ENCODE measurements at regions not wholly inside any gene's neighbourhood (a gene's known extent, or its start where the extent isn't known, plus 50 kb on each side); places are given as distances from the start of the nearest gene placed in this dataset.
"Not testable (repeated sequence)": the region's sequence is repeated elsewhere in the genome, so short reads cannot be mapped to it uniquely, and the experiment has no call there.

- Histone ChIP-seq H3K4me1 (ENCODE audit: control insufficient read depth in 1 of 2, insufficient read depth in 2 of 2, low read length in 2 of 2) (peaks cover 0 to 4% of the 10 kb centered on the region in 2 donors), H3K27me3 (ENCODE audit: control insufficient read depth in 1 of 2, insufficient read depth in 2 of 2, low read length in 2 of 2) (no peaks in the 10 kb centered on the region), H3K27ac (ENCODE audit: low read depth, low read length) (no peak overlapping the region), H3K9me3 (ENCODE audit: control insufficient read depth in 1 of 2, low read length in 2 of 2) (no peaks in the 10 kb centered on the region), H3K9ac (ENCODE audit: low read depth in 1 of 2, low read length in 2 of 2) (no peak overlapping the region), H3K4me3 (ENCODE audit: low read depth in 1 of 2, low read length in 2 of 2) (no peak overlapping the region), H3K36me3 (ENCODE audit: control insufficient read depth in 1 of 2, insufficient read depth in 2 of 2, low read length in 2 of 2) (no peaks in the 10 kb centered on the region)
These were observed 143.7 kb upstream of the NRP1 start for GRCh38 chr10:33478089-33478674.

DNA sequence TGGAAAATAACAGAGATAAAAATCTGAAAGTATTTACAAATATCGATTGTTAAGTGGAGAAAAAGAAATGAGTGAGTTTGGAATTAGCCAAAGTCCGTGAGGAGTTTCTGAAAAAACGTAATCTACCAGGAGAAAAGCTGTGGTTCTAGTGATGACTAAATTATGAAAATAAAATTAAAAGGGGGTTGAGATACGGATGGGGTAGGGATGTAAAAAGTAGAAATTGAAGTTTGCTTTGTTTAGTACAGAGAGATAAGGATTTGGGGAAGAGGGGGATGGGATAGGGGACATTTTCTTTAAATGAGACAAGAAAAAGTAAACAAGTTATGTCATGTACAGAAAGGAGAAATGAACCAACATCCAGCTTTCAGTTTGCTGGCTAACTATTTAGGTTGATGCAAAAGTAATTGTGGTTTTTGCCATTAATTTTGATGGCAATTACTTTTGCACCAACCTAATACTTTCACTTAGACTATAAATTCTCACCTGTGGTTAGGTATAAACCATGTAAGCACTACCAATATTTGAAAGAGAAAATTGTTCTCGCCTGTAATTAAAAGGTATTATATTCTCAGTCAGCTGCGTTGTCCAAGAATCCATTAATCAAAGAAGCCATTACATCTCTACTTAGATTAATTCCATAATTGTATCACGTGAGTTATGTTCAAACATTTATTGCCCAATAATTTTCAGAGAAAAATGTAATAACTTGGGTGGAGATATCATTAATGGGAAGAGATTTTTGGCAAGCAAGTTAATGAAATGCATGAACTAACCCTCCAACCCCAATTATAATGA is 143.0 kb upstream of the NRP1 start:
- Histone ChIP-seq H3K27me3 (ENCODE audit: control insufficient read depth in 1 of 2, insufficient read depth in 2 of 2, low read length in 2 of 2) (no peaks in the 10 kb centered on the region), H3K4me1 (ENCODE audit: control insufficient read depth in 1 of 2, insufficient read depth in 2 of 2, low read length in 2 of 2) (peaks cover 0 to 4% of the 10 kb centered on the region in 2 donors), H3K9me3 (ENCODE audit: control insufficient read depth in 1 of 2, low read length in 2 of 2) (no peaks in the 10 kb centered on the region), H3K9ac (ENCODE audit: low read depth in 1 of 2, low read length in 2 of 2) (no peak overlapping the region), H3K27ac (ENCODE audit: low read depth, low read length) (no peak overlapping the region), H3K36me3 (ENCODE audit: control insufficient read depth in 1 of 2, insufficient read depth in 2 of 2, low read length in 2 of 2) (no peaks in the 10 kb centered on the region), H3K4me3 (ENCODE audit: low read depth in 1 of 2, low read length in 2 of 2) (no peak overlapping the region)

DNA sequence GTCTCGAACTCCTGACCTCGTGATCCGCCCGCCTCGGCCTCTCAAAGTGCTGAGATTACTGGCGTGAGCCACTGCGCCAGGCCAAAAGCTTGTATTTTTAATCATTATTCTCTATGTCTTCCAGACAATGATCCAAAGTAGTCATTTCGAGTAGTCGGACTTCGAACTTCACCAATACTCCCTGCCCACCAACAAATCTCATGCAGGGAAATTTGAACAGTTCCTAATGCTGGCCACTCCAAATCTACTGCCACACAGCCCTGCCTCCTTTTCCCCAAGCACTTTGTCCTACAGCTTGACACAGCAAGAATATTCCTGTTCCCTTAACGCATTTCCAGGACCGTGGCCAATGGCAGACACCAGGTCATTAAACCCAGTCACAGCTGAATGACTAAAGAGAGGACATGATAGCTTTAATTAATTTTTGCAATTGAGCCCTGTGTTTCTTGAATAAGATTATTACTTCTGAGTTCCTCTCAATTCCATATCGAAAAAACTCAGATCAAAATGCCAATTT is 142.3 kb upstream of the NRP1 start:
- Histone ChIP-seq H3K9ac (ENCODE audit: low read depth in 1 of 2, low read length in 2 of 2) (no peak overlapping the region), H3K27me3 (ENCODE audit: control insufficient read depth in 1 of 2, insufficient read depth in 2 of 2, low read length in 2 of 2) (no peaks in the 10 kb centered on the region), H3K4me1 (ENCODE audit: control insufficient read depth in 1 of 2, insufficient read depth in 2 of 2, low read length in 2 of 2) (peaks cover 0 to 4% of the 10 kb centered on the region in 2 donors), H3K36me3 (ENCODE audit: control insufficient read depth in 1 of 2, insufficient read depth in 2 of 2, low read length in 2 of 2) (no peaks in the 10 kb centered on the region), H3K27ac (ENCODE audit: low read depth, low read length) (no peak overlapping the region), H3K4me3 (ENCODE audit: low read depth in 1 of 2, low read length in 2 of 2) (no peak overlapping the region), H3K9me3 (ENCODE audit: control insufficient read depth in 1 of 2, low read length in 2 of 2) (no peaks in the 10 kb centered on the region)

DNA sequence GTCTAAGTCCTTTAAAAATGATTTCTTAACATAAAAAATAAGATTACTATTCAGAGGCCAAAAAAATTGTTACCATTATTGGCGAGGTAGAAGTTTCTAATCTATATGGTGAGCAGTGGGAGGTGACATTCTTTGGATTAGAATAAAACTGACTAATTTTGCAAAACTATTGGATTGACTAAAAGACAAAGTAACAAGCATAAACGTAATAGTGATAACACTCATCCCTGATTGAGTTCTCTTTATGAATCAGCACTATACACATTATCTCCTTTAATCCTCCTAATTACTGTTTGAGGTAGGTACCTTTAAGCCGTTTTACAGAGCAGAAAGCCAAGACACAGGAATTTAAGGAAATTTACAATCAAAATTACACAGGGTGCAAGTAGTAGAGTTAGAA is 139.2 kb upstream of the NRP1 start:
- H3K36me3 ChIP-seq (ENCODE audit: control insufficient read depth in 1 of 2, insufficient read depth in 2 of 2, low read length in 2 of 2) = no peaks in the 10 kb centered on the region

GRCh38 chr10:33468006-33468405 is 133.5 kb upstream of the NRP1 start:
- not testable (repeated sequence) for H3K36me3 ChIP-seq (ENCODE audit: control insufficient read depth in 1 of 2, insufficient read depth in 2 of 2, low read length in 2 of 2); H3K9me3 ChIP-seq (ENCODE audit: control insufficient read depth in 1 of 2, low read length in 2 of 2); H3K27ac ChIP-seq (ENCODE audit: low read depth, low read length); H3K4me3 ChIP-seq (ENCODE audit: low read depth in 1 of 2, low read length in 2 of 2); H3K9ac ChIP-seq (ENCODE audit: low read depth in 1 of 2, low read length in 2 of 2); H3K4me1 ChIP-seq (ENCODE audit: control insufficient read depth in 1 of 2, insufficient read depth in 2 of 2, low read length in 2 of 2); H3K27me3 ChIP-seq (ENCODE audit: control insufficient read depth in 1 of 2, insufficient read depth in 2 of 2, low read length in 2 of 2)

More for the DNA sequence above, 139.2 kb upstream of the NRP1 start:
- Histone ChIP-seq H3K9ac (ENCODE audit: low read depth in 1 of 2, low read length in 2 of 2) (no peak overlapping the region), H3K27me3 (ENCODE audit: control insufficient read depth in 1 of 2, insufficient read depth in 2 of 2, low read length in 2 of 2) (no peaks in the 10 kb centered on the region), H3K9me3 (ENCODE audit: control insufficient read depth in 1 of 2, low read length in 2 of 2) (no peaks in the 10 kb centered on the region), H3K4me1 (ENCODE audit: control insufficient read depth in 1 of 2, insufficient read depth in 2 of 2, low read length in 2 of 2) (peaks cover 0 to 4% of the 10 kb centered on the region in 2 donors), H3K4me3 (ENCODE audit: low read depth in 1 of 2, low read length in 2 of 2) (no peak overlapping the region), H3K27ac (ENCODE audit: low read depth, low read length) (no peak overlapping the region)

GRCh38 chr10:33465747-33466146 is 131.3 kb upstream of the NRP1 start:
- Histone ChIP-seq H3K9ac (ENCODE audit: low read depth in 1 of 2, low read length in 2 of 2) (no peak overlapping the region), H3K27me3 (ENCODE audit: control insufficient read depth in 1 of 2, insufficient read depth in 2 of 2, low read length in 2 of 2) (no peaks in the 10 kb centered on the region), H3K4me3 (ENCODE audit: low read depth in 1 of 2, low read length in 2 of 2) (no peak overlapping the region), H3K4me1 (ENCODE audit: control insufficient read depth in 1 of 2, insufficient read depth in 2 of 2, low read length in 2 of 2) (no peaks in the 10 kb centered on the region), H3K36me3 (ENCODE audit: control insufficient read depth in 1 of 2, insufficient read depth in 2 of 2, low read length in 2 of 2) (no peaks in the 10 kb centered on the region), H3K27ac (ENCODE audit: low read depth, low read length) (no peak overlapping the region), H3K9me3 (ENCODE audit: control insufficient read depth in 1 of 2, low read length in 2 of 2) (no peaks in the 10 kb centered on the region)

GRCh38 chr10:33463011-33463410 is 128.5 kb upstream of the NRP1 start:
- H3K9me3 ChIP-seq (ENCODE audit: control insufficient read depth in 1 of 2, low read length in 2 of 2) = no peaks in the 10 kb centered on the region
- H3K9ac ChIP-seq (ENCODE audit: low read depth in 1 of 2, low read length in 2 of 2) = no peak overlapping the region
- no peaks in the 10 kb centered on the region for H3K27me3 ChIP-seq (ENCODE audit: control insufficient read depth in 1 of 2, insufficient read depth in 2 of 2, low read length in 2 of 2)
- H3K4me3 ChIP-seq (ENCODE audit: low read depth in 1 of 2, low read length in 2 of 2) = no peak overlapping the region
- H3K4me1 ChIP-seq (ENCODE audit: control insufficient read depth in 1 of 2, insufficient read depth in 2 of 2, low read length in 2 of 2) = no peaks in the 10 kb centered on the region
- no peak overlapping the region for H3K27ac ChIP-seq (ENCODE audit: low read depth, low read length)
- no peaks in the 10 kb centered on the region for H3K36me3 ChIP-seq (ENCODE audit: control insufficient read depth in 1 of 2, insufficient read depth in 2 of 2, low read length in 2 of 2)

DNA sequence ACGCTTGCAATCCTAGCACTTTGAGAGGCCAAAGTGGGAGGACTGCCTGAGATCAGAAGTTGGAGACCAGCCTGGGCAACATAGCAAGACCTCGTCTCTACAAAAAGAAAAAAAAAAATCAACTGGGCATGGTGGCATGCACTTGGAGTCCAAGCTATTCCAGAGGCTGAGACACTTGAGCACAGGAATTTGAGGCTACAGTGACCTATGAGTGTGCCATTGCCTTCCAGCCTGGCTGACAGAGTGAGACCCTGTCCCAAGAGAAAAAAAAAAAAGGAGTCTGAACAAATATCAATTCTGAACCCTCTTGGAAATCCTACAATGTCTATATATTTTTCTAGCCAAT is 126.8 kb upstream of the NRP1 start:
- Histone ChIP-seq H3K36me3 (ENCODE audit: control insufficient read depth in 1 of 2, insufficient read depth in 2 of 2, low read length in 2 of 2) (no peaks in the 10 kb centered on the region), H3K4me1 (ENCODE audit: control insufficient read depth in 1 of 2, insufficient read depth in 2 of 2, low read length in 2 of 2) (no peaks in the 10 kb centered on the region), H3K9ac (ENCODE audit: low read depth in 1 of 2, low read length in 2 of 2) (no peak overlapping the region), H3K9me3 (ENCODE audit: control insufficient read depth in 1 of 2, low read length in 2 of 2) (no peaks in the 10 kb centered on the region), H3K27me3 (ENCODE audit: control insufficient read depth in 1 of 2, insufficient read depth in 2 of 2, low read length in 2 of 2) (no peaks in the 10 kb centered on the region), H3K27ac (ENCODE audit: low read depth, low read length) (no peak overlapping the region), H3K4me3 (ENCODE audit: low read depth in 1 of 2, low read length in 2 of 2) (no peak overlapping the region)

- no peak overlapping the region for H3K27ac ChIP-seq (ENCODE audit: low read depth, low read length)
- H3K9me3 ChIP-seq (ENCODE audit: control insufficient read depth in 1 of 2, low read length in 2 of 2) = no peaks in the 10 kb centered on the region
- no peaks in the 10 kb centered on the region for H3K27me3 ChIP-seq (ENCODE audit: control insufficient read depth in 1 of 2, insufficient read depth in 2 of 2, low read length in 2 of 2)
- H3K4me3 ChIP-seq (ENCODE audit: low read depth in 1 of 2, low read length in 2 of 2) = no peak overlapping the region
- H3K4me1 ChIP-seq (ENCODE audit: control insufficient read depth in 1 of 2, insufficient read depth in 2 of 2, low read length in 2 of 2) = no peaks in the 10 kb centered on the region
- H3K9ac ChIP-seq (ENCODE audit: low read depth in 1 of 2, low read length in 2 of 2) = no peak overlapping the region
- H3K36me3 ChIP-seq (ENCODE audit: control insufficient read depth in 1 of 2, insufficient read depth in 2 of 2, low read length in 2 of 2) = no peaks in the 10 kb centered on the region
These were observed 126.2 kb upstream of the NRP1 start for GRCh38 chr10:33460505-33461294.

DNA sequence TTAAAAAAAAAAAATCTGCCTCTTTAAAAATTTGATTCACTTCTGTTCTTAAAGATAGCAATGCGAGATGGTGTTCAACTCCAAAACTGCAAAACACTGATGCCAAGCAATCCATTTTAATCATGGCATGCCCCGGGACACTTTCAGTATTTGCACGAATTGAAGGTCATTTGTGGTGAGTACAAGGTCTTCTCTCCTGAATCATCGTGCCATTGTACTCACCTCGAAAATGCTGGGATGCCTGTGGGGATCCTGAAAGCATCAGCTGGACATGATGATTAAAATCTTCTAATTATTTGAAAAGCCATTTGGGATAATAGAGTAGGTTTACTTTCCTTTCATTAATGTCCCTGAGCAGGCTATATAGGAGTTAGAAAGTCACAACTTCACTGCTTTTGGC is 125.1 kb upstream of the NRP1 start:
- Histone ChIP-seq H3K27me3 (ENCODE audit: control insufficient read depth in 1 of 2, insufficient read depth in 2 of 2, low read length in 2 of 2) (no peaks in the 10 kb centered on the region), H3K27ac (ENCODE audit: low read depth, low read length) (no peak overlapping the region), H3K36me3 (ENCODE audit: control insufficient read depth in 1 of 2, insufficient read depth in 2 of 2, low read length in 2 of 2) (no peaks in the 10 kb centered on the region), H3K9ac (ENCODE audit: low read depth in 1 of 2, low read length in 2 of 2) (no peak overlapping the region), H3K9me3 (ENCODE audit: control insufficient read depth in 1 of 2, low read length in 2 of 2) (no peaks in the 10 kb centered on the region), H3K4me1 (ENCODE audit: control insufficient read depth in 1 of 2, insufficient read depth in 2 of 2, low read length in 2 of 2) (no peaks in the 10 kb centered on the region), H3K4me3 (ENCODE audit: low read depth in 1 of 2, low read length in 2 of 2) (no peak overlapping the region)

Measured in duodenal mucosa (tissue), 2 donors.